ENCODE measurements at regions not wholly inside any gene's neighbourhood (a gene's known extent, or its start where the extent isn't known, plus 50 kb on each side); places are given as distances from the start of the nearest gene placed in this dataset.

DNA sequence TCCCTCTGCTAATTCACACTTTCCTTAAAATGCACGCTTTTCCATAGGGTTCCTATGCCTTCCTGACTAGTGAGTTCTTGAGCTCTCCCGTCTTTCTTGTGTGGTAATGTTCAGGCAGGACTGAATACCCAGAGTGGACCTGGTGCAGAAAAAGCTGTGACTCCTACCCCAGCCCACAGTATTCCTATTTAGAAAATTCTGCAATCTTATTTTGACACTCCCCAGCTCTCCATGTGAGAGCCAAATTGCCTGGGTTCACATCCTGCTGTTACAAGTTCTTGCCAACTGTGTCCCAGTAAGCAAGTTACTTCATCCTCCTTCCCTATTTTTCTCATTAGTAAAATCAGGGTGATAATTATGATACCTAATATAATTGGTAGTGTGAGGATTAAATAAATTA is 290.8 kb upstream of the SLCO3A1 start:
- DNase-seq: no peak

DNA sequence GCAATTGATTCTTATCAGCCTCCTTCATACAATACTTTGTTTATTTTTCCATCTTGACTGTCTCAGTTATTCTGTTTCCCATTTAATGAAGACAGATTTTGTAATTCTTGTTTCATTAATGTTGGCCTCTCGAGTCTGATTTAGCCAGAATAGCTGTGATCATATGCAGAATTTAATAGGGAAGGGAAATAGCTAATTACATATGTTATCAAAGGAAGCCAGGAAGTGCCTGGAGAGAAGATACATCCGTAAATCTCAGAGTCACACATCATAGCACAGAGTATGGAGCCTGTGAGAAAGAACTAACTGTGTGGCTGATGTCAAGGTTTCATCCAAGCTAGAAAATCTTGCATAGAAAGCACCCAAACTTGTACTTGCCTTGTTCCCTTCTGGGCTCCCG is 288.9 kb upstream of the SLCO3A1 start:
- no peak for DNase-seq

DNA sequence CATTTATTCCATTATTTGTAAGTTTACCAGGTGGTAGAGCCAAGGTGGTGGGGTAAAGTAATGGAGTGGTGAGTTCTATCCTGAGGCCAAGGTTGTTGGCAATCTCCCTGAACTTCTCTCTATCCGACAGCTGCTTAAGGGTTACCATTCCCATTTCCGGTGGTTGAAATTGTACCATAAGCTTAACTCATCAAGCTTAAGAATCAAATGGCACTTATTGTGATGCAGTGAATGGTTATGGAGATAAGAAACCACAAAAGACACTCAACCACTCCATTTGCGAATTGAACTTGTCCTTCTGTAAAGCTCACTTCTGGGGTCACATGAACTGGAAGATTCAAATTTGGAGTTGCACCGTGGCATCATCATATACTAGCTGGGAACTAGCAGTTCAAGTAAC is 287.4 kb upstream of the SLCO3A1 start:
- no peak for DNase-seq

DNA sequence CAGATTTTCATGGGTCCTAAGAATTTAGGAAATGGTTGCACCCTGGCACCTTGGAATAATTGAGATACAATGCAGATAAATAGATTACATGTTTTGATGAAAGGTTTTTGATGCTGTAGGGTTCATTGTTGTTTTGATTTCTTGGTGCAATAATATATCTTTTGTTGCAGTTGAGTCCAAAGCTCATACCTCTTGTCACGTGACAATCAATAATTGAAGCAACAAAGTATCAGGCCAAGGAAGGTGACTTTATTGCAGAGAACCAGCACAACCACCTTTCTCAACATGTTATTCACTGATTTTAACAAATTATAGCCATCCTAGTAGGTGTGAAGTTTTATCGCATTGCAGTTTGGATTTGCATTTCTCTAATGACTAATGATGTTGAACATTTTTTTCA is 285.5 kb upstream of the SLCO3A1 start:
- no peak for DNase-seq

DNA sequence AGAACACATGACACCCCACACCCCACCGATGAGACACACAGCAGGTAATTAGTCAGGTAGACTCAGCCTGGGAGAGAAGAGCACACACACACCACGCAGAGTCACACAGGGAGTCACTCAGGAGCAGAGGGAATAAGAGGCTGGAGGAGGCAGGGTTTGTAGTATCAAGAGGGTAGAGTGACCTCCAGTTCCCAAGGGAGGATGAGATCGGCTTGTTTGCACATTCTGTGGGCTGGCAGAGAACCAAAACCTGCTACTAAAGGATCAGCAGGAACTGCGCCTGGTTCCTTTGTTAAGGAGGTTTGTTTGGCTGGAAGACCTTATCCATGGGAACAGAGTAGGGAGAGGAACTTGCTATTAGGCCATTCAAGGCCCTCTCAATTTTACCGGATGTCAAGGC is 281.4 kb upstream of the SLCO3A1 start:
- no peak for DNase-seq

DNA sequence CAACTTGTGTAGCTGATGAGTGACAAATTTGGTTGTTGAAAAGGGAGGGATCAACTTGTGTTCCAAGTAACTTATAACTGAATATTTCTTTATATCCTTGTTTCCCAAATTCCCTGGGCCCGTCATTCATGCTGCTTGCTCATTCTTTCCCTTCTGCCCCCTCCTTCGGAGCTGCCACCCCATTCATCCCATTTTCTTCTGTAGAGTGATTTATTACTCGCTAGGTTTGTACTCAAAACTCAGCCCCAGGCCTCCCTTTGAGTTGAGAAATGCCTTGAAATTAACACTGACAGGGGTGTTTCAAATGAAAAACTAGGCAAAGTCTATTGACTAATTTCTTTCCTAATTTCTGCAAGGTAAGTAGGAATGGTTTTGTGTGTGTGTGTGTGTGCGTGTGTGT is 277.4 kb upstream of the SLCO3A1 start:
- no peak for DNase-seq

DNA sequence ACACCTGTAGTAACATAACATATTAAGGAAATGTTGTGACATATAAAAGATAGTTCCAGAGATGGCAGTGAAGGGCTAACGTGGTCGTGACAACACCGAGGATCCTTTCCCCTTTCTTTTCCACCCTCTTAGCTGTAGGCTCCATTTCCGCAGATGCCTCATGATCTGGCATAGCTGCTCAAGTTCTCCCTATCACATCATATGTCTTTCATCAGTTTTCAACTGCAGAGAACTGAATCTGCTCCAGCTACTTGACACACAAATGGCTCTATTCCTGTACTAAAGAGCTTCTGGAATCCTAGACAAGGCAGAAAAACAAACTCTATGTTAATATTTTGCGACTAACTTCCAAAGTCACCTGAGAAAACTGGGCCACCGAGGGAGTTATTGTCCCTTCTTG is 275.0 kb upstream of the SLCO3A1 start:
- no peak for DNase-seq

DNA sequence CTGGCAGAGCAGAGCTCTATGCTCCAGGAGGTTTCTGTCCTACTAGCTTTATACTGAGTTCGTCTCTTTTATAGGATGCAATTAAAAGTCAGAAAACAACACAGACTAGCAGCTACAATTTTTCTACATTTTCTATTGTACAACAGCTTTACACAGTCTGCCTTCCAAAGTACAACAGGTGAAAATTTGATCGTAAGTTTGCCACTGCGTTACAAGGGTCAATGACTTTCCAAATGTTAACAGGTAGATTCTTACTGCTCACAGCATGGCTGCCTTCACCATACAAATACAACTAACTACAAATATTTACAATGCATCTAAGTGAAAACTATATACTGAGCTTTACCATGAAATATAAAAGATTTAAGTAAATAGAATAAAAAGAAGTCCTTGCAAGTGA is 268.6 kb upstream of the SLCO3A1 start:
- no peak for DNase-seq

DNA sequence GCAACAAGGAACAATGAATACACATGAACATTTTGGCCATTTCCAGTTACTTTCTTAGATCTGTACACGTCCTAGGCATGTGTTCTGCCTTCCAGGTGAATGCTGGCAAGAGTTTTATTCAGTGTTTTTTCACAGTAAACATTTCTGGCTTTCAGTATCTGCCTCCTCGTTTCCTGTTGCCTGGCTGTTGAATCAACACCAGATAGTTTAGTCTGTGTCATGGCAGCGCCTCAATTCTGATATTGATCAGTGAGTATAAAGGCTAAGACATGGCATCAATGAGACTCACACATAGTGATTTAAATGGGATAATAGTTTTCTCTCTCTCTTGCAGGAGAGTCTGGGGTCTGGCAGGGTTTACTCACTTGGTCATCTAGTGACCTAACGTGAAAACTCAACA is 266.9 kb upstream of the SLCO3A1 start:
- no peak for DNase-seq

DNA sequence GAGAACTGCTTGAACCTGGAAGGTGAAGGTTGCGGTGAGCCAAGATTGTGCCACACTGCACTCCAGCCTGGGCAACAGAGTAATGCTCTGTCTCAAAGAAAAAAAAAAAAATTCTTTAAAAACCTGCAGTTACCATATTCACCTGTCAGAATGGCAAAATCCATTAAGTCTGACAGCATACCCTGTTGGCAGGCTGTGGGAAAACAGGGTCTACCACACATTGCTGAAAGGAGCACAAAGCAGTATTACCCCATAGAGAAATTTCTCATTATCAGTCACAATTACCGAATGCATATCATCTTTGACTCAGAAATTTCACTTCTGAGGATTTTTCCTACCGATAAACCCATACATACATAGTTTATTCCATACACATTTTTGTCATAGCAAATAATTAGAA is 264.1 kb upstream of the SLCO3A1 start:
- DNase-seq: no peak

DNA sequence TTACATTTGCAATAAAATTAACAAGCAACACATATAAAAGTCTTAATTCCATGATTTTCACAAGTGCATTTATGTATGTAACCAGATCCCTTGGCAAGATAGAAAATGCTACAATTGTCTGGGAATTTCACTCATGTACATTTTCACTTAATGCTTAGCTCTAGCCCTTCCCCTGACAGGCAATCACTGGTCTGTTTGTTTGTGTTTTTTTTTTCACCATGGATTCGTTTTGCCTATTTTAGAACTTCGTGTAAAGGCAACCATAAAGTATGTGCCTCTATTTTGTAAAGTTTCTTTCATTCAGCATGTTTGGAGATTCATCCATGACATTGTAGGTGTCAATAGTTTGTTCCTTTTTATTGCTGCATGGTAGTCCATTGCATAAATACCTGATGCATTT is 260.9 kb upstream of the SLCO3A1 start:
- no peak for DNase-seq

DNA sequence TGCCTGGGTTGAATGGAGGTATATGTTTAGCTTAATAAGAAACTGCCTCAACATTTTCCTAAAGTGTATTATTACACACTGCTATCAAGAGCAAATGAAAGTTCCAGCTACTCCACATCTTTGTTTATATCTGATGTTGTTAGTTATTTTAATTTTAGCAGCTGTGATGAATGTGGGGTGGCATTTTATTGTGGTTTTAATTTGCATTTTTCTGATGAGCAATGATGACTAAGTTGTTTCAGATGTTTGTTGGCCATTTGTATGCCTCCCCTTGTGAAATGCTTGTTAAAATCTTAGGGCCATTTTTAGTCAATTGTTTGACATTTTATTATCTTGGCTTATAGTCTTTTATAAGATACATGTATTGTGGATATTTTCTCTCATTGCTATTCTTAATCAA is 260.4 kb upstream of the SLCO3A1 start:
- DNase-seq: no peak

DNA sequence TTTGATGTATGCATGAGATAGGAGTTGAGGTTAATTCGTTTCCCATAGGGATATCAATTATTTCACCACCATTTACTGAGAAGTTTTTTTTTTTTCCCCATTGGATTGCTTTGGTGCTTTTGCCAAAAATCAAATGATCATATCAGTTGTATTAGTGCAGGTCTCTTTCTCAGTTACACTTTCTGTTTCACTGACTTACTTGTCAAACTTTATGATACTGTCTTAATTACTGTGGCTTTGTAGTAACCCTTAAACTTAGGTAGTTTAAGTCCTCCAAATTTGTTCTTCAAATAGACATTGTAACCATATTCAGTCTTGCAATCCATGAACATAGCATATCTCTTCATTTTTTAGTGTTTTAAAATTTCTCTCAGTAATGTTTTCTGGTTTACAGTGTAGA is 259.9 kb upstream of the SLCO3A1 start:
- no peak for DNase-seq

DNA sequence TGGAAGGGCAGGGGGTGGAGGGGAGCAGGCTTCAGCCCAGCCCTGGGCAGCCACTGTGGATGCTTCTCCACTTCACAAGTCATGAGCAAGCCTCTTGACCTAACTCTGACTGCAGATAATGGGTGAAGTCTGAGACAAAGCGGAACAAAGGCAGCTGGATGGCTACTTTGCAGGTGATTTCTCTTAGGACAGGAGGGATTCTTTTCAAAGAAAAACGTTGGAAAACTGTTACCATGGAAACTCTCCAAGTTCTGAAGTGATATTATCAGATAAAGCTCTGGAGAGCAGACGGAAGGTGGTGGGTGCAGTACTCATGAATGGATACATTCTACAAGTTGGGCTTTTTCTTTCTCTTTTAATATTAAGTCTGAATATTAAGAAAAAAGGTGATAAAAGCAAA is 254.2 kb upstream of the SLCO3A1 start:
- DNase-seq: no peak

DNA sequence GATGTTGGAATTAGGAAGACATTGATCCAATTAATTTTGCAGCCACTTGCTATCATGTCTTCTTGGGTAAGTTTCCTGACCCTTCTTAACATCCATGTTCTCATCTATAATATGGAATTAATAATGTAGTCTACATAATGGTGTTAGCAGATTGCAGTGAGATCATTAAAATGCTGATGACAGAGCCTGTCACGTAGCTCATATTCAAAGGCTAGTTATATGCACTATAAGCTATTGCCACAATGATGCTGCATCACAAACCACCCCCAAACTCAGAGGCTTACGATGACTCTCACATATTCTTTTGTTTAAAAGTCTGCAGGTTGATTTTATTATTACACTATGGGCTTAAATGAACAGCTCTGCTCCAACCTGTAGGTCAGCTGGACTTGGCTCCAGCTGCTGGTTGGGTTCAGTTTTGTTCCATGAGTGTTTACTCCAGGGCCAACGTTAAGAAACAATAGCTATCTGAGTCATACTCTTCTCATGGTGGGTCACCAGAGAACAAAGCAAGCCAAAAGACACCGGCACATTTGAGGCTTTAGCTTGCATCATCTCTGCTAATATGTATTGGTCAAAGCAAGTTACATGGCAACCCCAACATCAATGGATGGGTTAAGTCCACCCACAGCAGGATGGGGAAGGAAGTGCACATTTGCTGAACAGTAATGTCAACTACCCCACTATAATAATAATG is 250.0 kb upstream of the SLCO3A1 start:
- no peak for DNase-seq

DNA sequence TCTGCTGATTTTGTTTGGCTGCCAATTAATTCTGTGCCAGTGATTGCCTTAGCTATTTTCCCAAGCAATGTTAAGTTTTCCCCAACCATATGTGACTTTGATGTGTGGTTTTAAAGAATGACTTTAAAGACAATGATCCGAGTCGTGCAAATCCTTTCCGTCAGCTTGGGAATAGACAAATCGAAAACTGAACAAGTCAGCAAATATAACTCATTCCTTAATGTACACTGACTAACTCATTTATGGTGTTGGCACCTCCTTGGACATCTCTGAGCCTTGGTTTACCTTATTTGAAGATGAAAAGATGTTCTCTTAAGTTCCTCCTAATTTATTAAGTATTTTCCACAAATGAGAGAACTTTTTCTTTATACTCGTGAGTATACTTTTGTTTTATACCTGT is 249.4 kb upstream of the SLCO3A1 start:
- no peak for DNase-seq

DNA sequence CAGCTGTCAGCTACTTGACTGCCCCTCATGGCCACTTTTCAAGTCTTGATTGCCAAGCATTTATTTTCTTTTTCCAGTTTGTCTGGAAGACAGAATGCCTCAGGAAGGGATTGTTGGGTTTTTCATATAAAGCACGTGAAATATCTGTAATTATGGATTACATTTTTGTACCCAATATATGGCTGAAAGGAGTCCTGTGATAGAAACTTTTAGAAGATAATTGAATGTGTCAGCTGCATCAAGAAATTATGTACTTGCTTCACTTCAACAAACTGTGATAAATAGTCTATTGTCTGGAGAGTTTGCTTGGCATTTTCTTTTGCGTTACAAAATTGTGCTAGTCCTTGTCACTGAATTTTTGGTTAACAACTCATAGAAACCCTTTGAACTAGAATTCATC is 247.9 kb upstream of the SLCO3A1 start:
- DNase-seq: no peak

DNA sequence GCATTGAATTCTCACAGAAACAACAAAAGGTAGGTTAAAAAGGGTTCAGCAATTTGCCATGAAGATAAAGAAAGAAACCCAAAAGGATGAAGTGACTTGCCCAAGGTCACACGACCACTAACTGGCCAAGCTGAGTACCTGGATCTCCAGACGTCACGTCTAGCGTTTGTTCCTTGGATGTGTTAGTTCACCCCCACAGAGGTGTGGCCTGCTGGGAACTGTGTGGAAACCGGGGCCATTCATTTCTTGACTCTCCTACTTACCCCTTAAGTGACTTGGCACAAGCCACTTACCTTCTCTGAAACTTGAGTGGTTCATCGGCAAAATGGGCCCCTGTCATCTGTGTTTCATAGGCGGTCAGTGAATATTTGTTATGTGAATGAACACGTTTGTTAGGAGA is 244.3 kb upstream of the SLCO3A1 start:
- DNase-seq: no peak

DNA sequence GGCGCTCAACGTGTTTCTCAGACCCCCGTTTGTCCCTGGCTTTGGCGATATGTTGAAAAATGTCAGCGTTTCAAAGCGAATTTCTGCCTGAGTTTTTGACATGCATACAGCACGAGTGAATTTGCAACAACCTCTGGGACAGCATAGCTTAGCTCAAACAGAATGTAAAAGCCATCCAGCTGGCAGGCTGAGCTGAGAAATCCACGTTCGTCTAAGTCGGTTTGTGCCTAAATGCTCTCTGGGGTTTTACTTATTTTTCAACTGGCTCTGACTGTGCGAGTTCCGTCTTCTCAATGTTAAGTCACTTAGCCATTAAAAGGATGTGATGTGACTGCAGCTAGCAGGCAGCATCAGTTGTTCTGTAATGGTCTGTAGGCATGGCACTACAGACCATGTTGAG is 243.5 kb upstream of the SLCO3A1 start:
- no peak for DNase-seq

DNA sequence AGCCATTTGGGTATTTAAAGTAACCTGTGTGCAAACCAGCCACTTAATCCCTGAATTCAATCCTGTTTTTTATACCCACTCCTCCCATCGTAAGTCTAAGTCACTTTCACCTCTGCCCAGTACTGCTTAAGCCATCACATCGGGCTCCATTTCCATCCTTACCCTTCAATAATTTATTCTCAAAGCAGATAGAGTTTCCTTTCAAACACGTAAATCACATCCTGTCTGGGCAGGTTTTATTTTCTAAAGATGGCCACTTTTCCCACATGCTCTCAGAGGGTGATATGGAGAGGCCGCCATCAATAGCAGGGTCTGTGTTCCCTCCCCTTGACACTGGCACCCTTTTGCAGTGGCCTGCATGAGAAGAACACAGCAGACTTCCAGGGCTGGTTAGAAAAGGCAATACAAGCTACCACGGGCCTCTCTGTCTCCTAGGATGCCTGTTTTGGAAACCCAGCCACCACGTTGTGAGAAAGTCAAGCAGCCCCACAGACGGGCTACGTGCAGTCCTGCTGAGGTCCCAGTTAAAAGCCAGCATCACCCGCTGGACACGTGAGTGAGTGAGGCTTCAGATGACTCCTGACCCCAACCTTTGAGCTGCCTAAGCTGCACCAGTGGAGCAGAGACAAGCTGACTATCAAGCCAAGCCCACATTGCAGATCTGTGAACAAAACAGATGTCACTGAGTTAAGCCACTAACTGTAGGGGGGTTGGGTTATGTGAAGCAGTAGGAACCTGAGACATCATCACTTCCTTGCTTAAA is 241.8 kb upstream of the SLCO3A1 start:
- DNase-seq: no peak

DNA sequence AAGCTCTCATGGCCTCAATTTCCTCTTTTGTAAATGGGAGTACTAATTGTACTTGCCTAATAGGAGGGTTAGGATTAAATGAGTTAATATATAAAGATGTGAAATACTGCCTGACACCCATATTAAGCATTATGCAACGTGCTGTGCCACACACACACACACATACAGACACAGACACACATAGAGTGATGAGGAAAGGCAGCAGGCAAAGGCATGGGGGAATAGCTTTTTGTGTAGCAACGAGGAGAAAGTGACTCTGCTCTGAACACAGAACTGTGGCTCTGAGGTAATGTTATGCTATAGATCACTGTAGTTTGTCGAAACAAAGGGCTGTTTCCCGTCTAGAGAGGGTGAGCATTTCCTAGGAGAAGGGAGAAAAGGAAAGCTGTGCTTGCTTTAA is 233.3 kb upstream of the SLCO3A1 start:
- DNase-seq: no peak

DNA sequence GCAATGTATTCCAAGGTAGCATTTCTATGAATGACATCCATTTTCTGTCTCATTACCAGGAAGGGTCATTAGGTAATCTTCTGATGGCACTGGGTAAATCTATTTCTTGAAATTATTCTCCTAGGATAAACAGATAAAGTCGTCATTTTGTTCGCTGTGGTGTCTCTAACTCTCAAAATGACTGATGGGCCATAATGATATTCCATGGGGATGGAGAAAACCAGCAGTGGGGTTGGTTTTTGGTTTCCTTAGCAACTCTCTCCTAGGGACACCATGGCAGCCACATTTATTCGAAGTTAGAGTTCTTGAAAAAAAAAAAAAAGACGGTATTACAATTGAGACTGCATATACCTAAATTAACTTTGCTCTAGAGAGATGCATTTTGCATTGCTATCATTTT is 231.3 kb upstream of the SLCO3A1 start:
- DNase-seq: no peak

DNA sequence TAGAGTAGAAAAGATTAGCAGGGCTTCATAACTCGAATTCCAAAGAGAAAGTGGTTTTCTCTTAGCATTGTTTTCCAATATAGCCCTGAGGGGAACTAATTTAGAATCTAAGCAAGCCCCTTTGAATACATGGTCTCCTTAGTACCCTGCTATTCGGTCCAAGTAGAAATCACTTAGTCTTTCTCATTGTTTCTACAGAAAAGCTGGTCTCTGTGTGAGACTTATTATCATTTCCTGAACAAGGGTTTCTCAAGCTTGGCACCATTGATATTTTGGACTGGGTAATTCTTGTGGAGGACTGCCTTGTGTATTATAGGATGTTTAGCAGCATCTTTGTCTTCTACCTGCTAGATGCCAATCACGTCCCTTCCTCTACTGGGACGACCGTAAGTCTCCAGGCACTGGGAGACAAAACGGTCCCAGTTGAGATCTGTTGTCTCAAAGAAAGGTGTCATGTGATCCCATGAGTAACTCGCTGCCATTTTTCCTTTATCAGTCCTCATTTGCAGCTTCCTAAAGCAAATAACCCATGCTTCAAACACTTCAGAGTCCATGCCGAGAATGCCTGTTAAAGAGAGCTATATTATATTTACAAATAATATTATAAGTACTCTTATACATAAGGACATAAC is 230.7 kb upstream of the SLCO3A1 start:
- no peak for DNase-seq

DNA sequence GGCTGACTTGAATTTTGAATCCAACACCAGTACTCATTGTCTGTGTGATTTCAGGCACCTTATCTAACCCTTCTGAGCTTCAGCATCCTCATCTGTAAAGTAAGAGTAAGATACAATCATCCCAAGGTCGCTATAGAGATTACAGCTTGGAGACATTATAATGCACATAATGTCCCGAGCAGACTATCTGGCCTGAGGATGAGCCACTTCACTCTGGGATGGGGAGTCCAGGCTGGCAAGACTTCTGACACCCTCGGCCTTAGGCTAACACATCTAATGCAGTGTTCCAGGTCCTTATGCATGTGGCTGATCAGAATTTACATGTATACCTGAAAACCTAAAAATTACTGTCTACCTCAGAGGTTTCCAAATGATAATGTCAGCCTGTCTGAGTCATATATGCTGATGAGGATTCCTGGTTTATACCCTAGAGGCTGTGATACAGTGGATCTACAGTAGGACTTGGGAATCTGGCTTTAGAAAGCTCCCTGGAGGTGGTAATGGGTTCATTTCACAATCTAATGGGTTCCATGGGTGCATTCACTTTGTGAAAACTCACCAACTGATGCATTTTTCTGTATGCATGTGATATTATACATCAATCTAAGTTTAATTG is 229.0 kb upstream of the SLCO3A1 start:
- no peak for DNase-seq

Measured in dermis blood vessel endothelial cell (primary cell).